HG03342 (cell line): ENCODE measurements at regions not wholly inside any gene's neighbourhood (a gene's known extent, or its start where the extent isn't known, plus 50 kb on each side); places are given as distances from the start of the nearest gene placed in this dataset.
A peak's percentile ranks its signal among the peaks of the same experiment; 100 is the strongest.
"Not testable (repeated sequence)": the region's sequence is repeated elsewhere in the genome, so short reads cannot be mapped to it uniquely, and the experiment has no call there.

Experiments
- ATAC-seq: cut with Tn5 transposase; IDR thresholded peaks from one replicate; pipeline ENCODE4 v1.9.1; 2021; ENCODE audit warnings: mild to moderate bottlenecking, moderate library complexity; ENCODE audit not compliant: unreplicated experiment

- ATAC-seq, result no peak
These were observed 80.5 kb upstream of the PPARGC1A start for GRCh38 chr4:23970201-23970850.

DNA sequence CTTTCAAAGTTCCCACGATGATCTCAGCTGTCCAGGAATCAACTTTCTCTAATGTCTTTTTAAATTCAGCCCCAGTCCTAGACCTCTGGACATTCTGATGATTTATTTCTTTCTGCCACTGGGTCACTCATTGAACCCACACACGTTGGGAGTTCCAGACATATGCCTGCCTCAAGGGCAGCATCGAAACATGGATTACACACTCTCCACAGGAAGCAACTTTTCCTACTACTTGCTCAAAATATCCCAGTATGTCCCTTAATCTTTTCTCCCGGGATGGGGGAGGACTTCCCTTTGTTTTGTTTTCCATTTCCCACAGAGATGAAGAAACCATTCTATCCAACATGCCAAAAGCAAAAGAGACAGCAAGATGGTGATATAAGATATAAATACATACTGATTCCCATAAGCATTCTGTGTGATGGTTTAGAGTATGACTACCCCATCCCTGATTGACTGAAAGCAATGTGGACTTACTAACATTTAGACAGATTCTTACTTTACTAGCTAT lies 79.8 kb upstream of the PPARGC1A start:
- ATAC-seq, result no peak

DNA sequence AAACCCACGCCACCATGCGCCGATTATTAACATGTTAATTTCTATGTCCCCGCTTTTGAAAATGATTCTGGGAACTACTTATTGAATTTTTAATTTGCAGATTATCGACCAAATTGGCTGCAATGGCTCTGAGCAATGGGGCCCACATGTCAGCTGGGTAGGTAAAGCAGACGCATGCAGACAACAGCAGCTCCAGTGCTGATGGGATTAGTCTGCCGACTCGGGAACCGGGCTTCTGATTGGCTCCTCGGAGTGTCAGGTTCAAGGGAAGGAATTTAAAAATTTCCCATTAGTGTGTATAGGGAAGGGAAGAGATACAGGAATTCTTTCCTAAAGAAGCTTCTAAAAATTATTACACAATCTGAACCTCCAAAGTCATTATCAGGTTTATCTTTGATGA lies 77.4 kb upstream of the PPARGC1A start:
- ATAC-seq, result no peak

- no peak for ATAC-seq
These were observed 76.9 kb upstream of the PPARGC1A start for GRCh38 chr4:23966725-23967124.

DNA sequence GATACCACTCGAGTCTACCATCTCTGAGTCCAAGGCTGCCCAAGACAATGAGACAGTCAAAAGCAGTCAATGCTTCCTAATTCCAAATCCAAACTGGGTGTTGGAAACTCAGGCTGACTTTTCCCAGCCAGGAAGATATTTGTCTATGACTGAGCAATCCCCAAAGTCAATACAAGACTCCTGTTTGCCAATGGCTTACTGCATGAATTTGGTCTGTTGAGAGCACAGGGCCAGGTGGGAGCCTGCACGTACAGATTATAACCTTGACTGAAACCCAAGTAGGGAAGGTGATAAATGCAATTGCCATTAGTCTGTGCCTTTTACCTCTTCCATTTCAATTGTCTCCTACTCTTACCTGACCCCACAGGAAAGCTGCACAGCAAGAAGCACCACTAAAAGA lies 72.6 kb upstream of the PPARGC1A start:
- ATAC-seq, result no peak

GRCh38 chr4:23961395-23961794 lies 71.5 kb upstream of the PPARGC1A start:
- not testable (repeated sequence) for ATAC-seq

- ATAC-seq, result no peak
These were observed 69.7 kb upstream of the PPARGC1A start for GRCh38 chr4:23959396-23960148.

GRCh38 chr4:23958749-23959148 lies 68.9 kb upstream of the PPARGC1A start:
- no peak for ATAC-seq

DNA sequence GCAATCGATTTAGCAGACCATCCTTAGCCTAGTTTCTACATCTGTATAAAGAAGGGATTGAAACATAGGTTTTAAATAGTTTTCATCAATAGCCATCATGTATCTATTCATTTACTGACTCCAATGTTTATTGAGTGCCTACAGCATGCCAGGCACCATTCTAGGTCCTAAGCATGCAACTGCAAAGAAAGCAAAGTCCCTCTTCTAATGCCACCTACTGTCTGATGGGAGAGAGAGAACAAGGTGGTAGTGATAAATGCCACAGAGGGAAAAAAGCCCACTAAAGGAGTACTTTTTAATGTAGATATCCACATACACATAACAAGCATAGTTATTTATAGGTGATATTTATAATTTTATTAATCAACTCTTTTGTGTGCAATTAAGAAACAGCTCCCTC lies 67.6 kb upstream of the PPARGC1A start:
- no peak for ATAC-seq

GRCh38 chr4:23956601-23957364 lies 66.9 kb upstream of the PPARGC1A start:
- ATAC-seq, result no peak

- peak; percentile 62 for ATAC-seq
These were observed 62.4 kb upstream of the PPARGC1A start for GRCh38 chr4:23952258-23952657.

- ATAC-seq, result no peak
These were observed 58.0 kb upstream of the PPARGC1A start for GRCh38 chr4:23947826-23948225.

- ATAC-seq, result no peak
These were observed 56.5 kb upstream of the PPARGC1A start for GRCh38 chr4:23946299-23946698.

- no peak for ATAC-seq
These were observed 55.7 kb upstream of the PPARGC1A start for GRCh38 chr4:23945451-23946017.

GRCh38 chr4:23944556-23944955 lies 54.7 kb upstream of the PPARGC1A start:
- not testable (repeated sequence) for ATAC-seq

- ATAC-seq, result no peak
These were observed 53.6 kb upstream of the PPARGC1A start for GRCh38 chr4:23943478-23943877.

DNA sequence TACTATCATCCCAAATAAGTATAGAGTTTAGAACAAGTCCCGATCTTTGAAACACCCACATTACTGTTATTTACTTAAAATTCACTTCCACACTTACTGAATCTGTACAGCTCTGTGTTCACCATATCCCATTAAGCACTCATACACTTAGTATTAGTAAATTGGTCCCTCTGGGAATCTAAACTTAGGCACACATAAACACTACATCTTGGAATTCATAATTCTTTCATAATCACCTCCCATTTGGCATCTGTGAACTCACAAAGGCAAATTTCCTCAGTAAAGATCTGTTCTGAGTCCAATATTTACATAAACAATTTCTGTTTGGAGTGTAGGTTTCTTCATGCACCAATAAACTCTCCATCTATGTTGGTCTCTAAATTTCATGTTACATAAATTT lies 52.6 kb upstream of the PPARGC1A start:
- ATAC-seq, result no peak
